SK-N-SH (cell line): ENCODE measurements at regions not wholly inside any gene's neighbourhood (a gene's known extent, or its start where the extent isn't known, plus 50 kb on each side); places are given as distances from the start of the nearest gene placed in this dataset.

Experiments used
- CTCF ChIA-PET: fragments of 300-600, 350-600 bp; formaldehyde crosslinking; extraction: SDS; loops from one replicate; lab custom pipeline; 2021; lab: Yijun Ruan, JAX
- POLR2A ChIA-PET: fragments of 350-600 bp; sonication (Branson Sonifier 250); formaldehyde crosslinking; extraction: SDS; loops from one replicate; lab custom pipeline; 2020; ENCODE audit warnings: antibody characterized with exemption, inconsistent platforms; lab: Yijun Ruan, JAX
- DNase-seq: peaks from one replicate; pipeline ENCODE4 v3.0.0; 2012
- H2AFZ ChIP-seq: fragments of 200-600 bp; sonication (generic); 2 replicates; pipeline ENCODE4 v1.8.1; 2016; ENCODE audit warnings: antibody characterized with exemption, mild to moderate bottlenecking, low read depth
- H3F3A ChIP-seq: fragments of 200-600 bp; sonication (generic); replicated peaks from 2 replicates; pipeline ENCODE3; 2016; ENCODE audit warnings: antibody characterized with exemption, mild to moderate bottlenecking; ENCODE audit not compliant: insufficient read depth
- H3K27ac ChIP-seq, 2 experiments: fragments of 200-500 bp in 1 of 2; fragments of 200-600 bp in 1 of 2; sonication (Bioruptor generic) in 1 of 2; sonication (generic), shearing (Covaris generic) in 1 of 2; 2 replicates each; pipeline versions ENCODE4 v1.5.1 to v1.6.1; 2014 to 2016; ENCODE audit warnings: low read depth in 2 of 2, inconsistent platforms in 1 of 2, low read length in 1 of 2, mild to moderate bottlenecking in 1 of 2, mixed read lengths in 1 of 2
- H3K27me3 ChIP-seq: fragments of 200-600 bp; sonication (generic), shearing (Covaris generic); 2 replicates; pipeline ENCODE4 v1.6.1; 2016; ENCODE audit warnings: mixed run types; ENCODE audit not compliant: insufficient read depth
- H3K36me3 ChIP-seq, 2 experiments: fragments of 200-500 bp in 1 of 2; fragments of 200-600 bp in 1 of 2; sonication (Bioruptor generic) in 1 of 2; sonication (generic) in 1 of 2; replicated peaks in 1 of 2; 2 replicates each; pipeline versions ENCODE3 to v1.5.1; 2014 to 2016; ENCODE audit warnings: low read length in 1 of 2, mild to moderate bottlenecking in 1 of 2; ENCODE audit not compliant: insufficient read depth in 2 of 2, control insufficient read depth in 1 of 2
- H3K4me1 ChIP-seq, 2 experiments: fragments of 200-500 bp in 1 of 2; fragments of 200-600 bp in 1 of 2; sonication (Bioruptor generic) in 1 of 2; sonication (generic), shearing (Covaris generic) in 1 of 2; 2 replicates each; pipeline versions ENCODE4 v1.5.1 to v1.6.1; 2014 to 2016; ENCODE audit warnings: low read depth in 1 of 2, low read length in 1 of 2, mixed run types in 1 of 2; ENCODE audit not compliant: insufficient read depth in 2 of 2, control insufficient read depth in 1 of 2
- H3K4me2 ChIP-seq: fragments of 200-600 bp; sonication (generic), shearing (Covaris generic); 2 replicates; pipeline ENCODE4 v1.6.1; 2017; ENCODE audit warnings: mixed run types
- H3K4me3 ChIP-seq, 2 experiments: fragments of 200-500 bp in 1 of 2; fragments of 200-600 bp in 1 of 2; sonication (Bioruptor generic) in 1 of 2; sonication (generic), shearing (Covaris generic) in 1 of 2; 2 replicates each; pipeline versions ENCODE4 v1.5.1 to v1.8.1; 2014 to 2016; ENCODE audit warnings: low read depth in 2 of 2, inconsistent platforms in 1 of 2, low read length in 1 of 2, mild to moderate bottlenecking in 1 of 2, mixed read lengths in 1 of 2, moderate library complexity in 1 of 2
- H3K79me2 ChIP-seq: fragments of 200-600 bp; sonication (generic); 2 replicates; pipeline ENCODE4 v1.8.1; 2017; ENCODE audit warnings: mild to moderate bottlenecking; ENCODE audit not compliant: insufficient read depth
- H3K9ac ChIP-seq: fragments of 200-600 bp; sonication (generic); 2 replicates; pipeline ENCODE4 v1.6.1; 2017; ENCODE audit warnings: mixed run types
- H3K9me2 ChIP-seq: fragments of 200-600 bp; sonication (generic); 2 replicates; pipeline ENCODE4 v1.6.1; 2017; ENCODE audit warnings: mixed run types
- H3K9me3 ChIP-seq: fragments of 200-600 bp; sonication (generic); 2 replicates; pipeline ENCODE4 v1.6.1; 2017; ENCODE audit warnings: mixed run types, mild to moderate bottlenecking, moderate library complexity
- H4K20me1 ChIP-seq: fragments of 200-600 bp; sonication (generic); 2 replicates; pipeline ENCODE4 v1.6.1; 2017; ENCODE audit warnings: mild to moderate bottlenecking, mixed run types; ENCODE audit not compliant: insufficient read depth
- CTCF ChIP-seq: fragments of 200-600 bp; sonication (generic); IDR thresholded peaks from 2 replicates; pipeline ENCODE4 v1.6.1; 2017; ENCODE audit warnings: antibody characterized with exemption, mild to moderate bottlenecking, moderate library complexity
- EP300 ChIP-seq, 2 experiments: IDR thresholded peaks; 2 replicates each; pipeline versions ENCODE4 v1.4.0 to v1.6.1; 2012; ENCODE audit warnings: borderline replicate concordance in 1 of 2, low read depth in 1 of 2, low read length in 1 of 2
- GATA2 ChIP-seq: sonication (generic); formaldehyde crosslinking; IDR thresholded peaks from 2 replicates; pipeline ENCODE4 v1.5.0; 2020; ENCODE audit warnings: mild to moderate bottlenecking, missing genetic modification reagents
- JUND ChIP-seq: IDR thresholded peaks from 2 replicates; pipeline ENCODE4 v1.4.0; 2012
- MAX ChIP-seq: IDR thresholded peaks from 2 replicates; pipeline ENCODE4 v1.4.0; 2012; ENCODE audit warnings: low read depth
- MXI1 ChIP-seq: IDR thresholded peaks from 2 replicates; pipeline ENCODE4 v1.6.1; 2012; ENCODE audit warnings: mild to moderate bottlenecking, low read depth, low read length, improper control_type of control experiment
- NFIC ChIP-seq: IDR thresholded peaks from 2 replicates; pipeline ENCODE4 v1.4.0; 2012; ENCODE audit warnings: borderline replicate concordance
- NRF1 ChIP-seq: IDR thresholded peaks from 2 replicates; pipeline ENCODE4 v1.6.1; 2012; ENCODE audit warnings: low read depth, mild to moderate bottlenecking, low read length
- PBX3 ChIP-seq: IDR thresholded peaks from 2 replicates; pipeline ENCODE4; 2012
- RCOR1 ChIP-seq: fragments of 150-350 bp; IDR thresholded peaks from 2 replicates; pipeline ENCODE4 v1.6.1; 2017; ENCODE audit warnings: antibody characterized with exemption, low read length
- RXRA ChIP-seq: IDR thresholded peaks from 2 replicates; pipeline ENCODE4 v1.4.0; 2012; ENCODE audit warnings: low read depth, mild to moderate bottlenecking, borderline replicate concordance
- ZBTB33 ChIP-seq: IDR thresholded peaks from 2 replicates; pipeline ENCODE4 v1.4.0; 2012; ENCODE audit warnings: low read depth, borderline replicate concordance
- WGBS: methylation state at CpG from one replicate; pipeline ENCODE4 v1.1.6; 2017; ENCODE audit warnings: low lambda C conversion rate; 5-methylcytosine and 5-hydroxymethylcytosine counted together

- no peaks in the 10 kb centered on the region for H3K79me2 ChIP-seq
- ChIA-PET POLR2A (no interaction called here), CTCF (no interaction called here)
- H3K9me3 ChIP-seq: no peaks in the 10 kb centered on the region
- H3K36me3 ChIP-seq: no peaks in the 10 kb centered on the region
- H3K9me2 ChIP-seq: no peaks in the 10 kb centered on the region
- H3K27ac ChIP-seq: no peak overlapping the region
- no peaks in the 10 kb centered on the region for H3K4me1 ChIP-seq
- no peak overlapping the region for H3K4me3 ChIP-seq
- H3K4me2 ChIP-seq: no peak overlapping the region
- WGBS: 3% methylated on average over 3 of the region's 3 CpGs
- no peaks in the 10 kb centered on the region for H4K20me1 ChIP-seq
- H3F3A ChIP-seq: no peaks in the 10 kb centered on the region
- no peak overlapping the region for H2AFZ ChIP-seq
- no peak for TF ChIP-seq NFIC
- H3K27me3 ChIP-seq: no peaks in the 10 kb centered on the region
- no peak for DNase-seq
- H3K9ac ChIP-seq: no peak overlapping the region
Measured at GRCh38 chr4:32440391-32440790, 1720.2 kb downstream of the PCDH7 start.

GRCh38 chr4:32454482-32454881, 1734.3 kb downstream of the PCDH7 start:
- Histone ChIP-seq H3K79me2 (no peaks in the 10 kb centered on the region), H3K36me3 (no peaks in the 10 kb centered on the region), H3K9ac (no peak overlapping the region), H3K9me3 (no peaks in the 10 kb centered on the region), H3K9me2 (no peaks in the 10 kb centered on the region), H3K4me1 (no peaks in the 10 kb centered on the region), H4K20me1 (no peaks in the 10 kb centered on the region), H3K4me3 (no peak overlapping the region), H3F3A (no peaks in the 10 kb centered on the region), H3K27ac (no peak overlapping the region), H3K4me2 (no peak overlapping the region), H2AFZ (no peak overlapping the region), H3K27me3 (no peaks in the 10 kb centered on the region)
- no peak for DNase-seq
- 20% methylated on average over 1 of the region's 1 CpG for WGBS
- ChIA-PET CTCF (no interaction called here), POLR2A (no interaction called here)
- TF ChIP-seq NRF1: no peak
- TF ChIP-seq ZBTB33: no peak
- no peak for TF ChIP-seq CTCF
- no peak for TF ChIP-seq MXI1

GRCh38 chr4:32455231-32455630, 1735.1 kb downstream of the PCDH7 start:
- H3K36me3 ChIP-seq: no peaks in the 10 kb centered on the region
- WGBS: 2% methylated on average over 2 of the region's 2 CpGs
- no peak overlapping the region for H3K9ac ChIP-seq
- H3K9me3 ChIP-seq: no peaks in the 10 kb centered on the region
- CTCF ChIA-PET: no interaction called here
- H4K20me1 ChIP-seq: no peaks in the 10 kb centered on the region
- no peaks in the 10 kb centered on the region for H3K9me2 ChIP-seq
- no peaks in the 10 kb centered on the region for H3F3A ChIP-seq
- H3K27me3 ChIP-seq: no peaks in the 10 kb centered on the region
- no peak for DNase-seq
- no peaks in the 10 kb centered on the region for H3K79me2 ChIP-seq
- H2AFZ ChIP-seq: no peak overlapping the region
- no peak overlapping the region for H3K4me3 ChIP-seq
- no peak for TF ChIP-seq MXI1
- TF ChIP-seq GATA2 (CRISPR knock-in tag): no peak
- TF ChIP-seq MAX: no peak
- no peak for TF ChIP-seq PBX3
- no peak for TF ChIP-seq RXRA
- TF ChIP-seq EP300 (IDR thresholded peaks at IDR 0.05; ENCODE audit: borderline replicate concordance in 1 of 2, low read depth in 1 of 2, low read length in 1 of 2): no peak
- no peak for TF ChIP-seq RCOR1
- TF ChIP-seq NFIC: no peak
- no peak for TF ChIP-seq JUND
- H3K4me1 ChIP-seq: no peaks in the 10 kb centered on the region
- POLR2A ChIA-PET: no interaction called here
- H3K27ac ChIP-seq: no peak overlapping the region
- no peak overlapping the region for H3K4me2 ChIP-seq
